ENCODE measurements at regions not wholly inside any gene's neighbourhood (a gene's known extent, or its start where the extent isn't known, plus 50 kb on each side); places are given as distances from the start of the nearest gene placed in this dataset.
"Not testable (repeated sequence)": the region's sequence is repeated elsewhere in the genome, so short reads cannot be mapped to it uniquely, and the experiment has no call there.

- H3K27me3 ChIP-seq (ENCODE audit: insufficient read depth, insufficient read length); H3K4me3 ChIP-seq (ENCODE audit: insufficient read length, low read depth); H3K36me3 ChIP-seq (ENCODE audit: insufficient read depth, insufficient read length, low read length); H3K9ac ChIP-seq (ENCODE audit: insufficient read length, low read depth); DNase-seq (ENCODE audit: low read depth, low spot score); H3K4me1 ChIP-seq (ENCODE audit: insufficient read depth, insufficient read length); H3K9me3 ChIP-seq (ENCODE audit: insufficient read depth, low read length): not testable (repeated sequence)
Measured at GRCh38 chr18:14693882-14694281, 54.1 kb upstream of the ANKRD30B start.

- H3K36me3 ChIP-seq (ENCODE audit: insufficient read depth, insufficient read length, low read length); H3K9me3 ChIP-seq (ENCODE audit: insufficient read depth, low read length); H3K27me3 ChIP-seq (ENCODE audit: insufficient read depth, insufficient read length); H3K9ac ChIP-seq (ENCODE audit: insufficient read length, low read depth); H3K4me1 ChIP-seq (ENCODE audit: insufficient read depth, insufficient read length); H3K4me3 ChIP-seq (ENCODE audit: insufficient read length, low read depth); DNase-seq (ENCODE audit: low read depth, low spot score): not testable (repeated sequence)
Measured at GRCh38 chr18:14698006-14698405, 50.0 kb upstream of the ANKRD30B start.
